HS-27A (cell line): ENCODE measurements at regions not wholly inside any gene's neighbourhood (a gene's known extent, or its start where the extent isn't known, plus 50 kb on each side); places are given as distances from the start of the nearest gene placed in this dataset.
A peak's percentile ranks its signal among the peaks of the same experiment; 100 is the strongest.

Experiments
- DNase-seq: peaks from one replicate; pipeline ENCODE4 v3.0.0-alpha.2; 2012; ENCODE audit warnings: low read depth, missing footprints

GRCh38 chr5:26828294-26828693 lies 210.1 kb downstream of the CDH9 start:
- DNase-seq, result no peak

GRCh38 chr5:26813235-26813634 lies 225.2 kb downstream of the CDH9 start:
- DNase-seq, result no peak

GRCh38 chr5:26812714-26813113 lies 225.7 kb downstream of the CDH9 start:
- DNase-seq, result no peak

GRCh38 chr5:26807231-26808199 lies 230.9 kb downstream of the CDH9 start:
- DNase-seq, result no peak

GRCh38 chr5:26805076-26805475 lies 233.3 kb downstream of the CDH9 start:
- no peak for DNase-seq

- no peak for DNase-seq
These were observed 235.4 kb downstream of the CDH9 start for GRCh38 chr5:26802944-26803343.

- DNase-seq, result no peak
These were observed 247.0 kb downstream of the CDH9 start for GRCh38 chr5:26791433-26791832.

GRCh38 chr5:26791021-26791420 lies 247.4 kb downstream of the CDH9 start:
- DNase-seq, result no peak

GRCh38 chr5:26763215-26763614 lies 275.2 kb downstream of the CDH9 start:
- no peak for DNase-seq

GRCh38 chr5:26761446-26761845 lies 276.9 kb downstream of the CDH9 start:
- no peak for DNase-seq

GRCh38 chr5:26761045-26761444 lies 277.3 kb downstream of the CDH9 start:
- no peak for DNase-seq

GRCh38 chr5:26757941-26758340 lies 280.4 kb downstream of the CDH9 start:
- no peak for DNase-seq

- DNase-seq, result no peak
These were observed 288.6 kb downstream of the CDH9 start for GRCh38 chr5:26749829-26750228.

GRCh38 chr5:26740182-26740581 lies 298.2 kb downstream of the CDH9 start:
- DNase-seq, result no peak

GRCh38 chr5:26737348-26738265 lies 300.8 kb downstream of the CDH9 start:
- DNase-seq, result no peak

- DNase-seq, result no peak
These were observed 310.5 kb downstream of the CDH9 start for GRCh38 chr5:26727916-26728315.

GRCh38 chr5:26719803-26720202 lies 318.6 kb downstream of the CDH9 start:
- DNase-seq, result no peak

- peak; percentile 8 for DNase-seq
These were observed 337.5 kb downstream of the CDH9 start for GRCh38 chr5:26700759-26701384.

- DNase-seq, result no peak
These were observed 345.4 kb downstream of the CDH9 start for GRCh38 chr5:26692952-26693351.

- DNase-seq, result no peak
These were observed 346.9 kb downstream of the CDH9 start for GRCh38 chr5:26691486-26691885.

- DNase-seq, result no peak
These were observed 347.9 kb downstream of the CDH9 start for GRCh38 chr5:26690511-26690910.

- no peak for DNase-seq
These were observed 356.5 kb downstream of the CDH9 start for GRCh38 chr5:26681861-26682260.
